Urinary bladder (tissue), 3 donors: ENCODE measurements at regions not wholly inside any gene's neighbourhood (a gene's known extent, or its start where the extent isn't known, plus 50 kb on each side); places are given as distances from the start of the nearest gene placed in this dataset.
"Not testable (repeated sequence)": the region's sequence is repeated elsewhere in the genome, so short reads cannot be mapped to it uniquely, and the experiment has no call there.

Source experiments
- DNase-seq: peaks from one replicate; pipeline ENCODE4 v3.0.0-alpha.2; 2015; ENCODE audit errors: extremely low spot score
- H3K27ac ChIP-seq: one replicate; pipeline ENCODE4 v1.5.1; 2013; ENCODE audit warnings: low read depth, mild to moderate bottlenecking, moderate library complexity
- H3K36me3 ChIP-seq: one replicate; pipeline ENCODE4 v1.6.1; 2013; ENCODE audit warnings: mild to moderate bottlenecking, moderate library complexity; ENCODE audit not compliant: insufficient read depth
- H3K4me1 ChIP-seq: one replicate; pipeline ENCODE4 v1.6.1; 2013; ENCODE audit warnings: mild to moderate bottlenecking, moderate library complexity; ENCODE audit not compliant: insufficient read depth
- H3K4me3 ChIP-seq: one replicate; pipeline ENCODE4 v1.5.1; 2013; ENCODE audit warnings: low read depth, low read length
- WGBS: extraction: QIAGEN DNeasy Blood & Tissue Kit; methylation state at CpG from one replicate; pipeline ENCODE4 v1.1.7; 2013; 5-methylcytosine and 5-hydroxymethylcytosine counted together
- donor health status: healthy with polysubstance abuse.
- donor health status: healthy.

DNA sequence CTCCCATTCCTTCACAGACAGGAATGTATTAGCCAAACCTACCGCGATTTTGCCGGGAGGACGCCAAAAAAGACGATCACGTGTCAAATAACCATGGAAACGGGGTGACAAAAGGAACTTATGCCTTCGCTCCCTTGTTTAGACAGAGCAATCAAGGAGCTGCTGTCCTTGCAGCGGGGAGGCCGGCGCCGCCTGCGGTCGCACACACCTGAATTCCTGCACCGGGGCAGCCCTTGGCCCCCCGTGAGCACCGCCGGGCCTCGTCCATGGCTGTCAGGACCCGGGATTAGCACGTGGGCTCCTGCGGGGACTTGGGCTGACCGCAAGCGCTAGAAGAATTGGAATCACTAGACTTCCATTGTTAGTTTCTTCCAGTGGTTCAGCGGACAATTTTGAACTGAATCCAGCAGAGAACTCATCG lies 193.1 kb downstream of the SHQ1 start:
- no peaks in the 10 kb centered on the region for H3K4me1 ChIP-seq
- H3K27ac ChIP-seq: no peak overlapping the region
- WGBS: 13% methylated on average over 26 of the region's 26 CpGs
- H3K36me3 ChIP-seq: no peaks in the 10 kb centered on the region
- no peak overlapping the region for H3K4me3 ChIP-seq
- DNase-seq: peak; percentile 29

DNA sequence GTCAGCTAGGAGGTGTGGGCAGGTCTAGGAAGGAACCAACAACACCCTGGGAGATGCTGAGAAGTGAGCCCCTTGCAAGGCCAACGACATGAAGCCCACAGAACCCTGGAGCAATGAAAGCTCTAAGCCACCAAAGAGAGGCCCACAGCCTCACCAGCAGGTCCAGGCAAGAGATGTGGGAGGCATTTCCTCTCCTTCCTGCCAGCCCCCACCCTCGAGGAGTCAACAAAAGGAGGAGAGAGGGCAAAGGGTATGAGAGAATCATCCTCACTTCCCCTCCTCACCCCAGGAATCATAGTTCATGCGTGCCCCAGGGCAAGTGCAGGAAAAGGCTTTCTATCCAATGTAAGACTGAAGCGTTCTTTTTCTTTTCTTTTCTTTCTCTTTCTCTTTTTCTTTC lies 195.8 kb downstream of the SHQ1 start:
- Histone ChIP-seq H3K36me3 (no peaks in the 10 kb centered on the region), H3K4me1 (no peaks in the 10 kb centered on the region), H3K27ac (no peak overlapping the region), H3K4me3 (no peak overlapping the region)
- 67% methylated on average over 4 of the region's 4 CpGs for WGBS
- DNase-seq: no peak

GRCh38 chr3:72651498-72651897 lies 196.7 kb downstream of the SHQ1 start:
- no peaks in the 10 kb centered on the region for H3K4me1 ChIP-seq
- no peak overlapping the region for H3K4me3 ChIP-seq
- no peak for DNase-seq
- H3K27ac ChIP-seq: no peak overlapping the region
- H3K36me3 ChIP-seq: no peaks in the 10 kb centered on the region
- WGBS: 98% methylated on average over 2 of the region's 2 CpGs

DNA sequence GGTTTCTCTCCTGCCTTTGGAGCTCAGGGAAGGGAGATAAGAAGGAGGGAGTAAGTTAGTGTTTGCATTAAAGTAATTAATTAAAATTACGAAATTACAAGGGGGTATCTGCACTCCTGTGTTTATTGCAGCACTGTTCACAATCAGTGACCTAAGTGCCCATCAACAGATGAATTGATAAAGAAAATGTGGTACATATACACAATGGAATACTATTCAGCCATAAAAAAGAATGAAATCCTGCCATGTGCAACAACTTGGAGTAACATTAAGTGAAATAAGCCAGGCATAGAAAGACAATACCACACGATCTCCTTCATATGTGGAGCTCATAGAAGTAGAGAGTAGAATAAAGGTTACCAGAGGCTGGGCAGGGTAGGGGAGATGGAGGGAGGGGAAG lies 202.0 kb downstream of the SHQ1 start:
- no peaks in the 10 kb centered on the region for H3K36me3 ChIP-seq
- H3K27ac ChIP-seq: no peak overlapping the region
- DNase-seq: no peak
- H3K4me3 ChIP-seq: no peak overlapping the region
- H3K4me1 ChIP-seq: no peaks in the 10 kb centered on the region
- 96% methylated on average over 2 of the region's 2 CpGs for WGBS

DNA sequence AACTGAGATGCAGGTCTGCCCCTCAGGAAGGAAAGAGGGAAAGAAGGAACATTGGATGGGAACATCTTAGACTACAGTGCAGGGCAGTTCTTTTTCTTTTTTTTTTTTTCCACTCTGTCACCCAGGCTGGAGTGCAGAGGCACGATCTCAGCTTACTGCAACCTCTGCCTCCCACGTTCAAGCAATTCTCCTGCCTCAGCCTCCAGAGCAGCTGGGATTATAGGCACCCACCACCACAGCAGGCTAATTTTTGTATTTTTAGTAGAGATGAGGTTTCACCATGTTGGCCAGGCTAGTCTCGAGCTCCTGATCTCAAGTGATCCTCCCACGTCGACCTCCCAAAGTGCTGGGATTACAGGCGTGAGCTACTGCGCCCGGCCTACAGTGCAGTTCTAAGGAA lies 204.6 kb downstream of the SHQ1 start:
- WGBS: 93% methylated on average over 8 of the region's 8 CpGs
- H3K4me1 ChIP-seq, H3K4me3 ChIP-seq, H3K27ac ChIP-seq, DNase-seq, H3K36me3 ChIP-seq: not testable (repeated sequence)

DNA sequence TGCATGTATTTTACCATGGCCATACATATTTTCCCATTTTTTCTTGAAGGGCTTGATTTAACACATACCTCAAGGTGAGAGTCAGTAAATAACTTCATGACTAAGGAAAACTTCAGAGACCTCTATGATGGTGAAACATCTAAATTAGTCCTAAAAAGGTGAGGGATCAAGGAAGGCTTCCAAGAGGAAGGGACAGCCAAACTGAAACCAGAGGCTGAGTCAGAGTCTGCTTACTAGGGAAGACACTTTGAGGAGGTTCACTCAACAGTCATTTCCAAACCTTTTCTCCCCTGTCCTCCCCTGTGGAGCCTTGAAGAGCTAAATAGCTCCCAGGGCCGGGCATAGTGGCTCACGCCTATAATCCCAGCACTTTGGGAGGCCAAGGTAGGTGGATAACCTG lies 206.6 kb downstream of the SHQ1 start:
- DNase-seq: no peak
- H3K27ac ChIP-seq: no peak overlapping the region
- H3K36me3 ChIP-seq: no peaks in the 10 kb centered on the region
- H3K4me1 ChIP-seq: no peaks in the 10 kb centered on the region
- H3K4me3 ChIP-seq: no peak overlapping the region
- 88% methylated on average over 2 of the region's 2 CpGs for WGBS

GRCh38 chr3:72641072-72641471 lies 207.2 kb downstream of the SHQ1 start:
- H3K36me3 ChIP-seq: no peaks in the 10 kb centered on the region
- no peak for DNase-seq
- H3K4me3 ChIP-seq: no peak overlapping the region
- WGBS: 95% methylated on average over 4 of the region's 4 CpGs
- no peaks in the 10 kb centered on the region for H3K4me1 ChIP-seq
- no peak overlapping the region for H3K27ac ChIP-seq

DNA sequence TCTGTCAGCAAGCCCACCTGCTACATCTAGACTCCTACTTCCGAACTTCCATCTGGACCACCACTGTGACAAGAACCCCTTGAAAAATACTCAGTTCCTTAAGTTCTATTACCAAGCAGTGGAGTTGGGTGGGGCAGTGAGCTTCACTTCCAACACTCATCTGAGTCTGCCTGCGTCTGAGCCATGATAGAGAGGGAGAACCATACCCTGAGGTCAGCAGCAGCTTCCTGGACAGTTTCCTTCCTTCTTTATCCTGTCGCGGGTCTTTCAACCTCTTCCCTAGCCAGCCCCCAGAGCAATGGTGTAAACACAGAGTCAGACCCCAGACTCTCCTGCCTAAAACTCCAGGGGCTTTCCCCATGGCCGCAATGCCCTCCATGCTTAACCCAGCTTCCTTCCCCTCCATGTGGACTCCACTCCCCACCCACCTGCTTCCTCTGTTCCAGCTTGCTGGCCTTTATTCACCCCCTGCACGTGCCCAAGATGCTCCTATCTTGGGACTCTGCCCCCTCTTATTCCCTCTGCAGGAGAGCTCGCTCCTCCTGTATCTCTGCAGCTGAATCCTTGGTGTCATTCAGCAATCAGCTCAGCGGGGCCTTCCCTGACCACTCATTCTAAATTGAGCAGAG lies 211.2 kb downstream of the SHQ1 start:
- no peaks in the 10 kb centered on the region for H3K4me1 ChIP-seq
- no peak overlapping the region for H3K27ac ChIP-seq
- 69% methylated on average over 8 of the region's 8 CpGs for WGBS
- H3K4me3 ChIP-seq: no peak overlapping the region
- no peaks in the 10 kb centered on the region for H3K36me3 ChIP-seq
- no peak for DNase-seq

DNA sequence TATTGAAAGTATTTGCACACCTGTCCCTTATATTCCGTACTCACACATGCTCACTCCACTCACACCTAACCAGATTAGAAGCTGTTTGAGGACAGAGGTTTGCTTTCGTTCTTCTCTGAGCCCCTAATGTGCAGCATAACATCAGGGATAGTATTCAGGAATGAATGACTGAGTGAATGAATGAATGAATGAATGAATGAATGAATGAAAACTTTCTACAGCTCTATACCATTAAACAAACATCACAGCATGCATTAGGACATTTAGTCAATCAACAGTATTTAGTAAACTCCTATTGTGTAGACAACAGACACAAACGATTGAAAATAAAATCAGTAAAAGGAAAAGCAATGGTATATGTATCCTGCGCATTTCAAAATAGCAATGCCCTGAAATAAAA lies 212.7 kb downstream of the SHQ1 start:
- Histone ChIP-seq H3K4me1 (no peaks in the 10 kb centered on the region), H3K36me3 (no peaks in the 10 kb centered on the region), H3K27ac (no peak overlapping the region), H3K4me3 (no peak overlapping the region)
- no peak for DNase-seq
- 96% methylated on average over 4 of the region's 4 CpGs for WGBS

DNA sequence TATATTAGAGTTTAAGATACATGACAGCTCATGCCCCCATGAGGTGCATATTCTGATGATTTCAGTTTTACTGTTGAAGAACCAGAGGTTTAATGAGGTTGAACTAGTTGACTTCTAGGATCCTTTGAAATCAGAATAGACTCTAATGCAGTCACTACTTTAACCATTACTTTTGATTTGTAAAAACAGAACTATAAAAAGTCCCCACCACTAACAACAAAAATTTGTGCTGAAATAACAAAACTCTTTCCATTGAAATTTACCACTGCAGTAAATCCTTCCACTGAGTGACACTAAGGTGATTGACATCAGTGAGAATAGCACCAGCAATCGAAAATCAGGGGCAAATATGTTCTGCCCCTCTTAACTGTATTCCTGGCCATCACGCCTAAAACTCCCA lies 214.1 kb downstream of the SHQ1 start:
- 94% methylated on average over 2 of the region's 2 CpGs for WGBS
- no peak overlapping the region for H3K4me3 ChIP-seq
- no peaks in the 10 kb centered on the region for H3K36me3 ChIP-seq
- H3K27ac ChIP-seq: no peak overlapping the region
- H3K4me1 ChIP-seq: no peaks in the 10 kb centered on the region
- DNase-seq: no peak

GRCh38 chr3:72633534-72633933 lies 214.7 kb downstream of the SHQ1 start:
- H3K4me1 ChIP-seq: no peaks in the 10 kb centered on the region
- H3K27ac ChIP-seq: no peak overlapping the region
- no peak overlapping the region for H3K4me3 ChIP-seq
- WGBS: 97% methylated on average over 5 of the region's 5 CpGs
- H3K36me3 ChIP-seq: no peaks in the 10 kb centered on the region
- DNase-seq: no peak

DNA sequence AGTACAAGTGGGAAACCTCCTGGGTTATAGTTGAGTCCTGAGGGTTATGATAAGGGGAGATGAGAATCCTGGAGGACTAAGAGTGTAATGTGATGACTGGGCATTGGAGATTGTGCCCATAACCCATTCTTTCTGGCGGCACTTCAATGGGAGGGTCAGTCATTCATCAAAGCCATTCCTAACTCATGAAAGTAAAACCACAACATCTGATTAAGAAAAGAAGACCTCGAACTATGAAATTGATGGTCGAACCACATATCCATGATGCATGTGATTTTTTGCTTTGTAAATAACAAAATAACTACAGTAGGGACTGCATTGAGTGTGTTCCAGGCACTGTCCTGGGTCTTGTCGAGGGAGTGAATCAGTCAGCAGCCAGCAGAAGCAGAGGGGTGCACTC lies 215.1 kb downstream of the SHQ1 start:
- no peak for DNase-seq
- WGBS: 89% methylated on average over 4 of the region's 4 CpGs
- H3K36me3 ChIP-seq: no peaks in the 10 kb centered on the region

GRCh38 chr3:72632129-72632528 lies 216.1 kb downstream of the SHQ1 start:
- Histone ChIP-seq H3K27ac (no peak overlapping the region), H3K4me1 (no peaks in the 10 kb centered on the region), H3K4me3 (no peak overlapping the region), H3K36me3 (no peaks in the 10 kb centered on the region)
- 93% methylated on average over 5 of the region's 5 CpGs for WGBS
- no peak for DNase-seq

More for the DNA sequence above, 215.1 kb downstream of the SHQ1 start:
- Histone ChIP-seq H3K27ac (no peak overlapping the region), H3K4me1 (no peaks in the 10 kb centered on the region), H3K4me3 (no peak overlapping the region)

DNA sequence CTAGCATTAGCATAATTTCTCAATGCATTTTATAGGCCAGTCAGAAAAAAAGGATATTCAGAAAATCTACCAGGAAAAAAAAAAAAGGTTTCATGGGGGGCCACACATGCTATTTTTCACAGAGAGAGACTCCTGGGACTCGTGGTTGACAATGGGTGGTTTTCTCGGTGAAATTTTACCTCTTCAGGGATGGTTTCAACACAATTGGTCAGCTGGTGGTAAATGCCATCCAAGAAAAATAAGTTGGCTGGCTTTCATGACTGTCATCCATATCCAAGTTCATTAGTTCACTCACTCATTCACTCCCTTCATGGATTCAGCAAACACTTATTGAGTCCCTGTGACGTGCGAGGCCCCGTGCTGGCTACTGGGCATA lies 217.3 kb downstream of the SHQ1 start:
- H3K4me1 ChIP-seq: no peaks in the 10 kb centered on the region
- no peak overlapping the region for H3K27ac ChIP-seq
- WGBS: 97% methylated on average over 5 of the region's 5 CpGs
- no peaks in the 10 kb centered on the region for H3K36me3 ChIP-seq
- DNase-seq: no peak
- H3K4me3 ChIP-seq: no peak overlapping the region
